Suprapubic skin (tissue), 3 donors: ENCODE measurements at regions not wholly inside any gene's neighbourhood (a gene's known extent, or its start where the extent isn't known, plus 50 kb on each side); places are given as distances from the start of the nearest gene placed in this dataset.

ENCODE experiments used
- EP300 ChIP-seq: sonication (generic); formaldehyde crosslinking; IDR thresholded peaks from one replicate; pipeline ENCODE4 v1.6.1; 2017; ENCODE audit warnings: antibody characterized with exemption
- POLR2A ChIP-seq, 2 donors: fragments of 450-650 bp; IDR thresholded peaks; one replicate each; pipeline ENCODE4 v1.6.1; 2017; ENCODE audit warnings: antibody characterized with exemption in 2 of 2, mild to moderate bottlenecking in 2 of 2, moderate library complexity in 2 of 2
- TF ChIP-seq, protein P1 (sequence below), 2 donors: fragments of 200-600 bp in 1 of 2; fragments of 450-650 bp in 1 of 2; sonication (generic) in 1 of 2; IDR thresholded peaks; one replicate each; pipeline ENCODE4 v1.5.1; 2016 to 2019; ENCODE audit warnings: antibody characterized with exemption in 2 of 2, mild to moderate bottlenecking in 1 of 2, moderate library complexity in 1 of 2

DNA sequence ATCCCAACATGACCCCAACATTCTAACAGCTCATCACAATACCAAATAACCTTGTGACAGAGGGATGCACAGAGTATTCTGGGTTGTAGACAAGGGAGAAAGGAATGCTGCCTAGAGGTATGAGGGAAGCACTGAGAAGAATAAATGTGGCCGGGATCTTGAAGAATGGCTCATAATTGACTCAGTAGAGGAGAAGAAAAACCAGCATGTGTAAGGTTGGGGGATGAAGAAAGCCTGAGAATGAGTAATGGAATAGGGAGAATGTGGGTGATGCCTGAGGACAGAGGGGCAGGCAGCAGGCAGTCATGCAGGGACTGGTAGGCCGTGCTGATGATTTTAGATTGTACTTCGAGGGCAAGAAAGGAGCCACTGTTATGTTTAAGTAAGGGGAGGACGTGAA, 75.4 kb upstream of the ELMO1 start:
- TF ChIP-seq, protein P1, sequence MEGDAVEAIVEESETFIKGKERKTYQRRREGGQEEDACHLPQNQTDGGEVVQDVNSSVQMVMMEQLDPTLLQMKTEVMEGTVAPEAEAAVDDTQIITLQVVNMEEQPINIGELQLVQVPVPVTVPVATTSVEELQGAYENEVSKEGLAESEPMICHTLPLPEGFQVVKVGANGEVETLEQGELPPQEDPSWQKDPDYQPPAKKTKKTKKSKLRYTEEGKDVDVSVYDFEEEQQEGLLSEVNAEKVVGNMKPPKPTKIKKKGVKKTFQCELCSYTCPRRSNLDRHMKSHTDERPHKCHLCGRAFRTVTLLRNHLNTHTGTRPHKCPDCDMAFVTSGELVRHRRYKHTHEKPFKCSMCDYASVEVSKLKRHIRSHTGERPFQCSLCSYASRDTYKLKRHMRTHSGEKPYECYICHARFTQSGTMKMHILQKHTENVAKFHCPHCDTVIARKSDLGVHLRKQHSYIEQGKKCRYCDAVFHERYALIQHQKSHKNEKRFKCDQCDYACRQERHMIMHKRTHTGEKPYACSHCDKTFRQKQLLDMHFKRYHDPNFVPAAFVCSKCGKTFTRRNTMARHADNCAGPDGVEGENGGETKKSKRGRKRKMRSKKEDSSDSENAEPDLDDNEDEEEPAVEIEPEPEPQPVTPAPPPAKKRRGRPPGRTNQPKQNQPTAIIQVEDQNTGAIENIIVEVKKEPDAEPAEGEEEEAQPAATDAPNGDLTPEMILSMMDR (IDR thresholded peaks at IDR 0.05), result no peak
- TF ChIP-seq POLR2A (IDR thresholded peaks at IDR 0.05) (no peak), EP300 (no peak)
